Tibial artery (tissue), 4 donors: ENCODE measurements at regions not wholly inside any gene's neighbourhood (a gene's known extent, or its start where the extent isn't known, plus 50 kb on each side); places are given as distances from the start of the nearest gene placed in this dataset.

Experiments used
- DNase-seq, 2 donors: peaks; one replicate each; pipeline ENCODE4 v3.0.0-alpha.2; 2019
- H3K27ac ChIP-seq, 2 donors: fragments of 200-600 bp; sonication (generic) in 1 of 2; 1 replicate in 1 of 2; 2 replicates in 1 of 2; pipeline ENCODE4 v1.5.1; 2018 to 2019; ENCODE audit warnings: mild to moderate bottlenecking in 1 of 2
- H3K27me3 ChIP-seq, 2 donors: fragments of 200-600 bp; sonication (generic) in 1 of 2; one replicate each; pipeline versions ENCODE4 v1.5.1 to v1.6.0; 2016 to 2019
- H3K36me3 ChIP-seq, 3 donors: fragments of 200-600 bp; sonication (generic) in 2 of 3; one replicate each; pipeline ENCODE4 v1.5.1; 2016 to 2019; ENCODE audit warnings: mild to moderate bottlenecking in 2 of 3
- H3K4me1 ChIP-seq, 4 donors: fragments of 200-600 bp; sonication (generic) in 2 of 4; 1 replicate in 3 of 4; 2 replicates in 1 of 4; pipeline ENCODE4 v1.5.1; 2016 to 2019
- H3K4me3 ChIP-seq, 2 donors: fragments of 200-600 bp; sonication (generic) in 1 of 2; 1 replicate in 1 of 2; 2 replicates in 1 of 2; pipeline ENCODE4 v1.5.1; 2018 to 2019; ENCODE audit warnings: mild to moderate bottlenecking in 2 of 2
- H3K9me3 ChIP-seq, 3 donors: fragments of 200-600 bp; sonication (generic) in 1 of 3; one replicate each; pipeline ENCODE4 v1.5.1; 2016 to 2019
- CTCF ChIP-seq, 2 experiments: fragments of 200-600 bp in 1 of 2; fragments of 450-650 bp in 1 of 2; IDR thresholded peaks; one replicate each; pipeline ENCODE4 v1.5.1; 2017 to 2019; ENCODE audit warnings: antibody characterized with exemption in 2 of 2, mild to moderate bottlenecking in 1 of 2, moderate library complexity in 1 of 2
- intact Hi-C: fragments of 100-400 bp; cut with DNase I; formaldehyde crosslinking; loops from one replicate; pipeline ENCODE4 v1.15.0; 2023; ENCODE audit warnings: low total_unique reads

- no peaks in the 10 kb centered on the region for H3K4me1 ChIP-seq
- no peak for DNase-seq
- no peak for TF ChIP-seq CTCF (IDR thresholded peaks at IDR 0.05)
- no peaks in the 10 kb centered on the region for H3K36me3 ChIP-seq
- no peak overlapping the region for H3K27ac ChIP-seq
- intact Hi-C loops, result no loop called here
- H3K27me3 ChIP-seq, result no peaks in the 10 kb centered on the region
- H3K9me3 ChIP-seq, result peaks cover 0 to 3% (median 0%) of the 10 kb centered on the region in 3 donors
- no peak overlapping the region for H3K4me3 ChIP-seq
Measured at GRCh38 chr12:126685636-126686035, 1581.3 kb upstream of the TMEM132C start.

DNA sequence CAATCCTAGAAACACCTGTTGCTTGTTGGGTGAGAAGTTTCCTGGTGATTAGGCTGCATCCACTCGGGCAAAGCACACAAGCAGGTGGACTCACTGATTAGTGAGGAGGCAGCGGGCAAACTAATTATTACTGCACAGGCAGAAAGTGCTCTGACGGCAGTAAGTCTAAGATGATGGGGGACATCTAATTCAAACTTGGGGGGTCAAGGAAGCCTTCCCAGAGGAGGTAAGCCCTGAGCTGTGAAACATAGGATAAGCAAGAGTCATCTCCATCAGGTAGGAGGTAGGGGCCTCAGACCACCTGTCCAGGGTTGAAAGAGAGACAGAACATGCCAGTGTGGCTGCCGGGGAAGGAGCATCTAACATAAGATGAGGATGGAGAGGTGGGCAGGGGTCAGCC lies 1578.4 kb upstream of the TMEM132C start:
- Histone ChIP-seq H3K27ac (no peak overlapping the region), H3K4me3 (no peak overlapping the region), H3K9me3 (peaks cover 0 to 3% (median 0%) of the 10 kb centered on the region in 3 donors), H3K27me3 (no peaks in the 10 kb centered on the region), H3K36me3 (no peaks in the 10 kb centered on the region), H3K4me1 (no peaks in the 10 kb centered on the region)
- DNase-seq, result no peak
- intact Hi-C loops, result no loop called here
- TF ChIP-seq CTCF (IDR thresholded peaks at IDR 0.05), result no peak

GRCh38 chr12:126700096-126700495 lies 1566.9 kb upstream of the TMEM132C start:
- no peaks in the 10 kb centered on the region for H3K4me1 ChIP-seq
- TF ChIP-seq CTCF (IDR thresholded peaks at IDR 0.05), result no peak
- intact Hi-C loops, result no loop called here
- no peaks in the 10 kb centered on the region for H3K36me3 ChIP-seq
- no peaks in the 10 kb centered on the region for H3K27me3 ChIP-seq
- no peak overlapping the region for H3K27ac ChIP-seq
- no peaks in the 10 kb centered on the region for H3K9me3 ChIP-seq
- DNase-seq, result no peak
- no peak overlapping the region for H3K4me3 ChIP-seq

DNA sequence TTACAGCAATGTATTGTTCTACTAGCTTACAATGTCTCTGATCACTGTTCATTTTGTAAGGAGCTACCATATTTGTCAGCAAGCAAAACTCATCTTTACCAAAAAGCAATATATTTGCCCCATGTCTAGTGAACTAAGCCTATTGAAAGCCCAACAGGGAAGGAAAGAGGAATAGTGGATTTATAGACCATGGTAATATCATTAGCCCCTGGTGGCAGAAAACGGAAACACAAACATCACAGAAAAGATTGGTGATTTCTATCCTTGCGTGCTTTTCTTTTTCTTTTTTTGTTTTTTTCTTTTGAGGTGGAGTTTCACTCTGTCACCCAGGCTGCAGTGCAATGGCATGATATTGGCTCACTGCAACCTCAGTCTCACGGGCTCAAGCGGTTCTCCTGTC lies 1562.4 kb upstream of the TMEM132C start:
- H3K4me1 ChIP-seq, result no peaks in the 10 kb centered on the region
- no peak for TF ChIP-seq CTCF (IDR thresholded peaks at IDR 0.05)
- H3K27ac ChIP-seq, result no peak overlapping the region
- no peak for DNase-seq
- H3K9me3 ChIP-seq, result no peaks in the 10 kb centered on the region
- no peaks in the 10 kb centered on the region for H3K27me3 ChIP-seq
- H3K4me3 ChIP-seq, result no peak overlapping the region
- H3K36me3 ChIP-seq, result no peaks in the 10 kb centered on the region
- intact Hi-C loops, result no loop called here

DNA sequence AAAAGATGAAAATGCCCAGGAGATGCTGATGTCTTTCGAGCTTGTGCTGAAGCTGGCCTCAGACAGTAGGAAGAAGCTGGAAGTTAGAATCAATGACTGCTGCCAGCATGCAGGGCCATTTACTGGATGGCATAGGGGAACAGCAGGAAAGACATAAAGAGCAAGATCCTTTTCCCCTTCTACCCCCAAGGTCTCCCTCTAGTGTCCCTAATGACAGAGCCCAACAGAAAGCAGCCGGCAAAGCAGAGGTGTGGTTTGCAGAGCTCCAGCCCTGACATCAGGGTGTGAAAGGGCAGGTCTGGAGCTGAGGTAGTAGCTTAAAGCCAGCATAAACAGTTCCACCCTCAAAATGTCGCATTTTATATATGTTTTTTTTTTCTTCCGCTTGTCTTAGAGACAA lies 1560.7 kb upstream of the TMEM132C start:
- no peaks in the 10 kb centered on the region for H3K27me3 ChIP-seq
- no peak for TF ChIP-seq CTCF (IDR thresholded peaks at IDR 0.05)
- no peaks in the 10 kb centered on the region for H3K4me1 ChIP-seq
- DNase-seq, result no peak
- H3K27ac ChIP-seq, result no peak overlapping the region
- H3K36me3 ChIP-seq, result no peaks in the 10 kb centered on the region
- no peaks in the 10 kb centered on the region for H3K9me3 ChIP-seq
- no peak overlapping the region for H3K4me3 ChIP-seq
- intact Hi-C loops, result no loop called here

DNA sequence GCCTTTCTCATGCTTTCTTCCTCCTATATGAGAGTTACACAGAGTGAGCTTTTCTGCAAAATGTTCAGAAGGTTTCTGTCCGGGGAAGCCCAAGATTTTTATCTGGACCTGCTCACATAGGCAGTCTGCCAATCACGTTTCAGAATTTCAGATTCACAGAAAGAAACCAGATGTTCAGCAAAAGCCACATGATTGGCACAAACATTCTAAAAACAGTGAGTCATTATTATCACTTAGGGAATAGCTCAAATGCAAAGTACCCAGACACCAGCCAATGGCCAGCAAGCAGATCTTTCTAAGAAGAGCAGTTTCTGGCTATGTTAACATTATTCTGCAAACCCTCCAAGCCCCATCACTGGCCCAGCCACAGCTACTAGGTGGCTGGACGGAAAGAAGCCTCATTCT lies 1558.5 kb upstream of the TMEM132C start:
- Histone ChIP-seq H3K4me1 (no peaks in the 10 kb centered on the region), H3K4me3 (no peak overlapping the region), H3K36me3 (no peaks in the 10 kb centered on the region), H3K27ac (no peak overlapping the region), H3K9me3 (no peaks in the 10 kb centered on the region), H3K27me3 (no peaks in the 10 kb centered on the region)
- no peak for TF ChIP-seq CTCF (IDR thresholded peaks at IDR 0.05)
- no peak for DNase-seq
- intact Hi-C loops, result no loop called here
